Erythroblast (primary cell): ENCODE measurements at regions not wholly inside any gene's neighbourhood (a gene's known extent, or its start where the extent isn't known, plus 50 kb on each side); places are given as distances from the start of the nearest gene placed in this dataset.

Source experiments
- GATA1 ChIP-seq: IDR thresholded peaks from 2 replicates; pipeline ENCODE4 v1.6.1; 2011; ENCODE audit warnings: low read depth, mild to moderate bottlenecking, control low read depth, low read length, moderate library complexity
- POLR2A ChIP-seq: IDR thresholded peaks from 2 replicates; pipeline ENCODE4 v1.6.1; 2011; ENCODE audit warnings: mild to moderate bottlenecking, low read length

- TF ChIP-seq POLR2A (no peak), GATA1 (no peak)
Observed at GRCh38 chr2:144690771-144691170, 170.9 kb upstream of the ZEB2 start.
